Muscle of back (tissue), 3 donors: ENCODE measurements at regions not wholly inside any gene's neighbourhood (a gene's known extent, or its start where the extent isn't known, plus 50 kb on each side); places are given as distances from the start of the nearest gene placed in this dataset.

Experiments
- DNase-seq, 3 donors: peaks; one replicate each; pipeline versions ENCODE4 v3.0.0 to v3.0.0-alpha.2; 2013

DNA sequence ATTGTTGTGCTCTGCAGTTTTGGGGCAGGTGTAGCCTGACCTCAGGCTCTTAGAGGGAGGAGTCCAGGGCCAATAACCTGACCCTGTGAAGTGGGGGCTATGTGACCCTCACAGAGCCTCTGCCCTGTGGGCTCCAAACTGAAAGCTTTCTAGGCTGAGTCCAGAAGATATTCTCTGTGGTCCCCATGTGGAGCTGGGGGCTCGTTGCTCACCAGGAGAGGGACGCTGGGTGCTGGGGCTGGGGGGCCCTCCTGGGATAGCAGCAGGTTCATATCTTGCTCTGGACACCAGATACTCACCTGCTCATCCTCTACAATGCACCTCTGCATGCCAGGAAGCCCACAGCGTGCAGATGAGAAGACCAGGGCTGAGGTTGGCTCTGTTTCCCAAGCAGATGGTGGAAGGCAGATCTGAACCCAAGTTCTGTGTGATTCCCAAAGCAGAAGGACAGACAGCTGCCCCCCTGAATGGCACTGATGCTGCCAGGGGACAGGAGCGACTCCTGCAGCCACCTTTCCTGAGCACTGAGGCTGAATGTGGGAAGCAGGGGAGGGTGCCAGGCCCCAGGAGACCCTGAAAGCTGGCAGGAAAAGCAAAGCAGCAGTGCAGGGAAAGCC is 1022.0 kb downstream of the TBC1D22A start:
- no peak for DNase-seq

GRCh38 chr22:47783433-47784366 is 1021.2 kb downstream of the TBC1D22A start:
- no peak for DNase-seq

GRCh38 chr22:47782328-47783075 is 1020.1 kb downstream of the TBC1D22A start:
- no peak for DNase-seq

GRCh38 chr22:47781427-47782111 is 1019.1 kb downstream of the TBC1D22A start:
- no peak for DNase-seq

DNA sequence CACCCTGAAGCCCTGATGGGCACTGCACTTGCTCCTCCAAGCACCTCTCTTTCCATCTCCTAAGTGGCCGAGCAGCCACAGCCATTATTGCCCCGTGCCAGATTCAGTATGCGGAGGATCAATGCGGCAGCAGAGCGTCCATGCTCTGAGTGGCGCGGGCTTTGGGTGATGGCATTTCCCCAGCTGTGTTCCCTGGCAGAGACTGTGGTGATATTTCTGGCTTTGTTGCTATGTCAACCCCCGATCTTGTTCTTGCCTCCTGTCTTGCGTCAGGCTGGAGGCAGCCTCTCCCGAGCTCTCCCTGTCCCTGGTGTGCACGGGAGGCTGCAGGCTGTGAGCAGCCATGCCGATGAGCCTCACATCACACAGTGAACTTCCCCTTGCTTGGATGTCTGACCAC is 1018.6 kb downstream of the TBC1D22A start:
- peak in 1 of 3 donors; percentile 3 for DNase-seq

- DNase-seq: no peak
Measured at GRCh38 chr22:47780281-47780875, 1017.9 kb downstream of the TBC1D22A start.

DNA sequence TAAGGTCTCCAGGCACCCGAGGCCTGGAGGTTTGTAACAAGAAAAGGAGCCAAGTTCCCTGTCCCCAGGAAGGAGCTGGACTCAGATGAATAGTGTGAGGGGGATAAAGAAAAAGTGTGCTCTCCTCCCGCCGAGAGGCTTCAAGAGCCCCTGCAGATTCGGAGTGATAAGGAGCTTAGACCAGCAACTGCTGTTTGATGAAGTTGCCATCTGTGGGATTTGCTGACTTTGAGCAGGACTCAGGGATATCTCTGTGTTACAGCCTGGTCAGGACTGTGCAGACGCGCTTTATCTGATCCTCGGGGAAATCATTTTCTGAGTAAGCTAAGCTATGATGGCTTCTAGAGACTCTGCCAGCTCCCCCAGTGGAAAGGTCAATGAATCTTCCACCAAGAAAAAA is 1017.0 kb downstream of the TBC1D22A start:
- DNase-seq: no peak

- DNase-seq: no peak
Measured at GRCh38 chr22:47778160-47778658, 1015.8 kb downstream of the TBC1D22A start.

DNA sequence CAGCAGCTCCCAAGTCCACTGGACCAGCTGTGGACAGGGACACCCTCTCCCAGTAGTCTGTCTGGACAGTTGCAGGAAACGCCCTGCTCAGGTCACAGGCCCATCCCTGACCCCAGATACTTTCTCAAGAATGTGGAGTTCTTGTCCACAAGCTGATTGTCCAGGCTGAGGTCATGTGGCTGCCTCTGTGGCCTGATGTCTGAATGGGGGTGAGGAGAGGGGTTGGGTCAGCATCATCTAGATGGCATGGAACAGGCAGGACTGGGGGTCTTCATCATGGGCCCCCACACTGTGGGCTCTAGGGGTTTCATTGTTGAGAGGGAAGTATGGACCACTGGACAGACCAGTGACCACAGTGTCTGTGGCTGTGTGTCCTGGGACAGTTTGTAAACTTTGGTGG is 1015.0 kb downstream of the TBC1D22A start:
- no peak for DNase-seq

GRCh38 chr22:47776329-47776728 is 1013.9 kb downstream of the TBC1D22A start:
- DNase-seq: no peak

GRCh38 chr22:47775686-47776085 is 1013.2 kb downstream of the TBC1D22A start:
- peak in 1 of 3 donors; percentile 3 for DNase-seq

DNA sequence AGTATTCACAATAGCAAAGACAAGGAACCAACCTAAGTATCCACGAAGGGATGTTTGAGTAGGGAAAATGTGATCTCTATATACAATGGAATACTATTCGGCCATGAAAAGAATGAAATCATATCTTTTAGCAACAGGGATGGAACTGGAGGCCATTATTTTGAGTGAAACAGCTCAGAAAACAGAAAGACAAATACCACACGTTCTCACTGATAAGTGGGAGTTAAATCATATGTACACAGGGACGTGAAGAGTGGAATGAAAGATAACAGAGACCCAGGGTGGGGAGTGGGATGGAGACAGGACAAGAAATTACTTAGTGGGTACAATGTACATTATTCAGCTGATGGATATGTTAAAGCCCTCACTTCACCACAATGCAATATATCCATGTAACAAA is 1012.7 kb downstream of the TBC1D22A start:
- no peak for DNase-seq

- no peak for DNase-seq
Measured at GRCh38 chr22:47773635-47774034, 1011.2 kb downstream of the TBC1D22A start.

DNA sequence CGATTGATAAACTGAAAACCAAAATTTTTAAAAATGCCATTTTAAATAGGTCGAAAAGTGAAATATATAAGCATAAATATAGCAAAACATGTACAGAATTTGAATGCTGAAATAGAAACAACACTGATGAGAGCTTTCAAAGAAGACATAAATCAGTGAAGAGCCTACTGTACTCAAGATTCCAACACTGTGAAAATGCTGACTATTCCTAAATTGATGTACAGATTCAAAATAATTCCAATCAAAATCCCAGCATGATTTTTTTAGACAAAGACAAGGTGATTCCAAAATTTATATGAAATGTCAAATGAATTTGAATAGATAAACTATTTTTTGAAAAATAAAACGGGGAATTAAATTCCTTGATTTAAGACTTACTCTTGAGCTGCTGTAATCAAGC is 1010.4 kb downstream of the TBC1D22A start:
- DNase-seq: no peak

DNA sequence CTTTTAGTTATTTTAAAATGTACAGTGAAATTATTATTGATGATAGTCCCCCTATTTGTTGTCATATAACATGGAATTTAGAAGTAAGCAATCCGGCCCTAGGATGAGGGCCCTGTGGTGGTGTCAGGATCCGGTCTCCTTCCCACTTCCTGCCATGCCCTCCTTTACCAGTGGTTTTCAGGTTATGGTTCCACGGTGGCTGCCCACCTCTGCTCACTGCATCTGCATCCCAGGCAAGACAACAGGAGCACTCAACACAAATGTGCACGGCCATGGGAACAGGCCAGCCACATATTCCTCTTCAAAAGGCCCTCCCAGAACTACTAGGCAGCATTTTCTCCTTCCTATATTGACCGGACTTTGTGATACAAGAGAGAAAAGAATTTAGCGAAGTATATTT is 1007.2 kb downstream of the TBC1D22A start:
- no peak for DNase-seq

DNA sequence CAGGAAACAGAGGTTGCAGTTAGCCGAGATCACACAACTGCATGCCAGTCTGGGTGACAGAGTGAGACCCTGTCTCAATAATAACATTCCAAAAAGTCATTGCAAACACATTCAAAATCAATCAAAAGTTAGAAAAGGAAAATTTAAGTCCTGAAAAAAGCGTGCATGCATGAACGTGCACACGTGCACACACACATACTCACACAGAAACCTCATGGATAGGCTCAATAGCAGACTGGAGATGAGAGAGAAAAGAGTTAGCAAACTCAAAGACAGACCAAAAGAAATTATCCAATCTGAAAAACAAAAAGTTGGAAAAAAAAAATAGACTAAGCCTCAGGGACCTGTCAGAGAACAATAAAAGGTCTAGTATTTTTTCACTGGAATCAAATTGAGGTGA is 1005.6 kb downstream of the TBC1D22A start:
- no peak for DNase-seq

DNA sequence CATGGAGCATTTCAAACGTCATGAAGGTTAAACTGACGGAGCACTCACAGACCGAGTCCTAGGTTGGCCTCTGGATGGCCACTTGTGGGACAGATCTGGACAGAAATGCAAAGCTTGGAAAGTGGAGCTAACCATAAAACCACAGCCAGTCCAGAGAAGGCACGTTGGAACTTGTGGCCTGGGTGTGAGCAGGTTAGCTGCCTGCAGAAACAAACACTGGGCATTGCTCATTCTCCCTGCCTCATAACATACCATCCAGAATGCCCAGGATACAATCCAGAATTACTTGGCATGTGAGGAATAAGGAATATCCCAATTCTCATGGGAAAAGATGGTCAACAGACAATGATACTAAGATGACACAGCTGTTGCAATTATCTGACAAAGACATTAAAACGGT is 1005.0 kb downstream of the TBC1D22A start:
- no peak for DNase-seq

DNA sequence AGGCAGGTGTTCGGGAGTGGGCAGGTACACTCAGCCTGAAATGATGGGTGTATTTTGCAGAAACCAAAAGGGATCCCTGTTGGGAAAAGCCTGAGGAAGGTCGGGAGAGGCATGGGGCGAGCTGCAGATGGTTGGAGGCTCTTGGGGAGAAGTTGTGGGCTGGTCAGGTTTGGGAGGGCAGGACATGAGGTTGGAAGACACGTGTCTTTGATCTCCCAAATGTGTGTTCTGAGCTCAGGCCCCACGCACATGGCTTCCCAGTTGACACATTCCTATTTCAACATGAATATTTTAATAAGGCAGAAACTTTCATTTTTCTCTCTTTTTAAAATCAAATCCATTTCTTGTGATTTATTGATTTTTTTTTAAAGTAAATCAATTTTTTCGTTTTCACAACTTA is 1003.3 kb downstream of the TBC1D22A start:
- DNase-seq: no peak

DNA sequence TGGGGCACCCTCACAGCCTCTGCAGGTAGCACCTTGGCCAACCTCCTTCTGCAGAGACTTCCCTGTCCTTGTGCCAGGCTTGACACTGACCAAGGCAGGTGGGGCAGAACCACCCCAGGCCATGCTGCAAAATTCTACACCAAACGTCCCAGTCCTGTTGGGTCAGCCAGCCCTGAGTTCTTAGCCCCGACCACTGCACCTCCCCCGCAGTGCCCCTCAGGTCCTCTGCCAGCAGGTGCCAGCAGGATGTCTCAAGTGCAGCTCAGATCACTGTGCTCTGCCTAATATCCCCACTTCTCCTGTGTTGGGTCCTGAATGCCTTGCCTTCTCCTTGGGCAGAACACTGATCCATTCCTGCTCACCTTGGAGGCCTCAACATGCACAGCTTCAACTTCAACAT is 999.7 kb downstream of the TBC1D22A start:
- DNase-seq: no peak

- DNase-seq: no peak
Measured at GRCh38 chr22:47759909-47760308, 997.5 kb downstream of the TBC1D22A start.

DNA sequence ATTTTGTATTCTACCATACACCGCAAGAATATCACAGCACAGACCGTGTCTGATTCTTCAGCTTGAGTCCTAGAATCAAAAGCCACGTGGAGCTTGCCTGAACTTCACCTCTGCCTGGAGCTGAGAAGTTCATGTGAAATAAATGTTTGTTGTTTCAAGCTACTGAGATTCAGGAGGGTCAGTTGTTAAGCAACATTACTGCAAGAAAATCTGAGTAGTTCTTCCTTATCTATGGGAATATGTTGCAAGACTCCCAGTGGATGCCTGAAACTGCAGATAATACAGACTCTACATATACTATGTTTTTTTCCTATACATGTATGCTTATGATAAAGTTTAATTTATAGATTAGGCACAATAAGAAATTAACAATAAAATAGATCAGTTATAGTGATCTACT is 995.3 kb downstream of the TBC1D22A start:
- DNase-seq: no peak
